ENCODE measurements at regions not wholly inside any gene's neighbourhood (a gene's known extent, or its start where the extent isn't known, plus 50 kb on each side); places are given as distances from the start of the nearest gene placed in this dataset.

DNA sequence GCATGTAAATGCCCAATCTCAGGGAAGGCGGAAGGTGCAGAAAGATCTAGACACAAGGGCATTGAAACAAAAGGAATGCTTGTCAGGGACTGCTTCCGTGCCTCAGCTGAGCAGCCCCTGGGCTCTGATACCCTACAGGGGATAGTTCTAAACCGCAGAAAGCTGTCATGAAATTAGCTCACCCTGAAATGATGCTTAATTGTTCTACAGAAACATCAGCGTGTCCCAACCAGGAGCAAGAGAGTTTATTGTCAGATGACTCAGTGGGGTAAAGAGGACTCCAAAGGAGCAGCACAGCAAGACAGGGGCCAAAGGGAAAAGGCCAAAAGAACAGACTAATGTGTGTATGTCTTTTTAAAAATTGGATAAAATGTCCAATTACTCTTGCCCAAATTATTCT is 258.4 kb upstream of the JARID2 start:
- ChIA-PET CTCF (no interaction called here), POLR2A (no interaction called here), SMC1A (ENCODE audit: uncharacterized antibody, unreplicated experiment) (no interaction called here), RAD21 (ENCODE audit: unreplicated experiment) (no interaction called here)
- H3K9me3 ChIP-seq (replicated peaks; ENCODE audit: control insufficient read depth, insufficient read depth, low read length) = no peaks in the 10 kb centered on the region
- H3K27me3 ChIP-seq (replicated peaks in 1 of 2; ENCODE audit: control insufficient read depth in 2 of 2, insufficient read depth in 2 of 2, low read length in 1 of 2) = no peaks in the 10 kb centered on the region
- intact Hi-C loops (cut with micrococcal nuclease; ENCODE audit: unreplicated experiment) = no loop called here
- H3K27ac ChIP-seq (ENCODE audit: control insufficient read depth, insufficient read depth) = no peak overlapping the region
- H3K9ac ChIP-seq (ENCODE audit: control insufficient read depth, insufficient read depth, low read length) = no peak overlapping the region
- H3K36me3 ChIP-seq (ENCODE audit: control insufficient read depth in 2 of 2, insufficient read depth in 2 of 2, low read length in 1 of 2) = no peaks in the 10 kb centered on the region
- no peaks in the 10 kb centered on the region for H3K4me1 ChIP-seq (ENCODE audit: control insufficient read depth, insufficient read depth, low read length)
- WGBS (ENCODE audit: insufficient coverage, insufficient replicate concordance, low lambda C conversion rate, missing lambda C conversion rate) = 49% methylated on average over 4 of the region's 4 CpGs
- in situ Hi-C loops (cut with MboI) = no loop called here
- no peak for DNase-seq (ENCODE audit: low read depth, low spot score)
- TF ChIP-seq STAT3 (IDR thresholded peaks at IDR 0.05; ENCODE audit: low read depth, low read length) = no peak
- no peak for TF ChIP-seq CHD2 (IDR thresholded peaks at IDR 0.05; ENCODE audit: borderline replicate concordance, low read depth, low read length)
- TF ChIP-seq NFYB (IDR thresholded peaks at IDR 0.05; ENCODE audit: insufficient read depth, low read depth, low read length) = no peak
- no peak for TF ChIP-seq SMC3 (IDR thresholded peaks at IDR 0.05; ENCODE audit: borderline replicate concordance, low read length)
- no peak for TF ChIP-seq BHLHE40 (IDR thresholded peaks at IDR 0.05; ENCODE audit: borderline replicate concordance in 1 of 2, low read depth in 2 of 2, low read length in 1 of 2)
- TF ChIP-seq, protein P1, sequence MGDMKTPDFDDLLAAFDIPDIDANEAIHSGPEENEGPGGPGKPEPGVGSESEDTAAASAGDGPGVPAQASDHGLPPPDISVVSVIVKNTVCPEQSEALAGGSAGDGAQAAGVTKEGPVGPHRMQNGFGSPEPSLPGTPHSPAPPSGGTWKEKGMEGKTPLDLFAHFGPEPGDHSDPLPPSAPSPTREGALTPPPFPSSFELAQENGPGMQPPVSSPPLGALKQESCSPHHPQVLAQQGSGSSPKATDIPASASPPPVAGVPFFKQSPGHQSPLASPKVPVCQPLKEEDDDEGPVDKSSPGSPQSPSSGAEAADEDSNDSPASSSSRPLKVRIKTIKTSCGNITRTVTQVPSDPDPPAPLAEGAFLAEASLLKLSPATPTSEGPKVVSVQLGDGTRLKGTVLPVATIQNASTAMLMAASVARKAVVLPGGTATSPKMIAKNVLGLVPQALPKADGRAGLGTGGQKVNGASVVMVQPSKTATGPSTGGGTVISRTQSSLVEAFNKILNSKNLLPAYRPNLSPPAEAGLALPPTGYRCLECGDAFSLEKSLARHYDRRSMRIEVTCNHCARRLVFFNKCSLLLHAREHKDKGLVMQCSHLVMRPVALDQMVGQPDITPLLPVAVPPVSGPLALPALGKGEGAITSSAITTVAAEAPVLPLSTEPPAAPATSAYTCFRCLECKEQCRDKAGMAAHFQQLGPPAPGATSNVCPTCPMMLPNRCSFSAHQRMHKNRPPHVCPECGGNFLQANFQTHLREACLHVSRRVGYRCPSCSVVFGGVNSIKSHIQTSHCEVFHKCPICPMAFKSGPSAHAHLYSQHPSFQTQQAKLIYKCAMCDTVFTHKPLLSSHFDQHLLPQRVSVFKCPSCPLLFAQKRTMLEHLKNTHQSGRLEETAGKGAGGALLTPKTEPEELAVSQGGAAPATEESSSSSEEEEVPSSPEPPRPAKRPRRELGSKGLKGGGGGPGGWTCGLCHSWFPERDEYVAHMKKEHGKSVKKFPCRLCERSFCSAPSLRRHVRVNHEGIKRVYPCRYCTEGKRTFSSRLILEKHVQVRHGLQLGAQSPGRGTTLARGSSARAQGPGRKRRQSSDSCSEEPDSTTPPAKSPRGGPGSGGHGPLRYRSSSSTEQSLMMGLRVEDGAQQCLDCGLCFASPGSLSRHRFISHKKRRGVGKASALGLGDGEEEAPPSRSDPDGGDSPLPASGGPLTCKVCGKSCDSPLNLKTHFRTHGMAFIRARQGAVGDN (IDR thresholded peaks at IDR 0.05) = no peak
- no peak for TF ChIP-seq CEBPB (IDR thresholded peaks at IDR 0.05; ENCODE audit: borderline replicate concordance in 1 of 2, low read depth in 2 of 2, low read length in 2 of 2)
- no peak for TF ChIP-seq SIX5 (IDR thresholded peaks at IDR 0.05; ENCODE audit: low read depth, low read length, severe bottlenecking)
- TF ChIP-seq CBFB (IDR thresholded peaks at IDR 0.05; ENCODE audit: low read depth) = no peak
- TF ChIP-seq ZNF622 (IDR thresholded peaks at IDR 0.05) = no peak
- H4K20me1 ChIP-seq (ENCODE audit: control insufficient read depth, insufficient read depth) = no peaks in the 10 kb centered on the region
- no peak for ATAC-seq
- FAIRE-seq = no peak
- H3K79me2 ChIP-seq (ENCODE audit: control insufficient read depth, insufficient read depth, low read length) = no peaks in the 10 kb centered on the region
- no peak overlapping the region for H2AFZ ChIP-seq (ENCODE audit: control insufficient read depth, low read depth, low read length)
- no peak overlapping the region for H3K4me2 ChIP-seq (ENCODE audit: control insufficient read depth, insufficient read depth)
- H3K4me3 ChIP-seq = no peak overlapping the region
- BruUV-seq (replicated peaks) = no TSS peak

All from GM12878 (cell line).